ENCODE measurements at regions not wholly inside any gene's neighbourhood (a gene's known extent, or its start where the extent isn't known, plus 50 kb on each side); places are given as distances from the start of the nearest gene placed in this dataset.
"Not testable (repeated sequence)": the region's sequence is repeated elsewhere in the genome, so short reads cannot be mapped to it uniquely, and the experiment has no call there.

- DNase-seq (ENCODE audit: low read depth in 3 of 3, low spot score in 1 of 3), result no peak
Measured at GRCh38 chr3:6249679-6250078, 611.2 kb upstream of the GRM7 start.

GRCh38 chr3:6250167-6250566 is 610.7 kb upstream of the GRM7 start:
- no peak for DNase-seq (ENCODE audit: low read depth in 3 of 3, low spot score in 1 of 3)

GRCh38 chr3:6251612-6252400 is 609.1 kb upstream of the GRM7 start:
- DNase-seq (ENCODE audit: low read depth in 3 of 3, low spot score in 1 of 3), result no peak

- DNase-seq (ENCODE audit: low read depth in 3 of 3, low spot score in 1 of 3), result no peak
Measured at GRCh38 chr3:6254490-6254889, 606.4 kb upstream of the GRM7 start.

GRCh38 chr3:6255229-6255628 is 605.7 kb upstream of the GRM7 start:
- no peak for DNase-seq (ENCODE audit: low read depth in 3 of 3, low spot score in 1 of 3)

GRCh38 chr3:6260551-6261191 is 600.2 kb upstream of the GRM7 start:
- no peak for DNase-seq (ENCODE audit: low read depth in 3 of 3, low spot score in 1 of 3)

- DNase-seq (ENCODE audit: low read depth in 3 of 3, low spot score in 1 of 3), result no peak
Measured at GRCh38 chr3:6262010-6262409, 598.9 kb upstream of the GRM7 start.

- DNase-seq (ENCODE audit: low read depth in 3 of 3, low spot score in 1 of 3), result no peak
Measured at GRCh38 chr3:6264036-6264435, 596.9 kb upstream of the GRM7 start.

- DNase-seq (ENCODE audit: low read depth in 3 of 3, low spot score in 1 of 3), result no peak
Measured at GRCh38 chr3:6264906-6265305, 596.0 kb upstream of the GRM7 start.

GRCh38 chr3:6266135-6266534 is 594.8 kb upstream of the GRM7 start:
- no peak for DNase-seq (ENCODE audit: low read depth in 3 of 3, low spot score in 1 of 3)

- no peak for DNase-seq (ENCODE audit: low read depth in 3 of 3, low spot score in 1 of 3)
Measured at GRCh38 chr3:6273878-6274277, 587.0 kb upstream of the GRM7 start.

GRCh38 chr3:6281662-6282061 is 579.3 kb upstream of the GRM7 start:
- no peak for DNase-seq (ENCODE audit: low read depth in 3 of 3, low spot score in 1 of 3)

GRCh38 chr3:6282918-6283317 is 578.0 kb upstream of the GRM7 start:
- DNase-seq (ENCODE audit: low read depth in 3 of 3, low spot score in 1 of 3), result no peak

GRCh38 chr3:6287088-6287875 is 573.6 kb upstream of the GRM7 start:
- DNase-seq (ENCODE audit: low read depth in 3 of 3, low spot score in 1 of 3), result no peak

- no peak for DNase-seq (ENCODE audit: low read depth in 3 of 3, low spot score in 1 of 3)
Measured at GRCh38 chr3:6301626-6302025, 559.3 kb upstream of the GRM7 start.

- no peak for DNase-seq (ENCODE audit: low read depth in 3 of 3, low spot score in 1 of 3)
Measured at GRCh38 chr3:6315906-6316305, 545.0 kb upstream of the GRM7 start.

GRCh38 chr3:6321999-6322398 is 538.9 kb upstream of the GRM7 start:
- DNase-seq (ENCODE audit: low read depth in 3 of 3, low spot score in 1 of 3), result no peak

GRCh38 chr3:6326771-6327170 is 534.1 kb upstream of the GRM7 start:
- DNase-seq (ENCODE audit: low read depth in 3 of 3, low spot score in 1 of 3), result no peak

- DNase-seq (ENCODE audit: low read depth in 3 of 3, low spot score in 1 of 3), result not testable (repeated sequence)
Measured at GRCh38 chr3:6340980-6341325, 520.0 kb upstream of the GRM7 start.

GRCh38 chr3:6351752-6352151 is 509.2 kb upstream of the GRM7 start:
- no peak for DNase-seq (ENCODE audit: low read depth in 3 of 3, low spot score in 1 of 3)

GRCh38 chr3:6354653-6355052 is 506.3 kb upstream of the GRM7 start:
- DNase-seq (ENCODE audit: low read depth in 3 of 3, low spot score in 1 of 3), result no peak

- no peak for DNase-seq (ENCODE audit: low read depth in 3 of 3, low spot score in 1 of 3)
Measured at GRCh38 chr3:6362406-6362805, 498.5 kb upstream of the GRM7 start.
